SK-N-SH treated with all-trans-retinoic acid at 6 μM for 48 hours (cell line): ENCODE measurements at regions not wholly inside any gene's neighbourhood (a gene's known extent, or its start where the extent isn't known, plus 50 kb on each side); places are given as distances from the start of the nearest gene placed in this dataset.

ENCODE experiments used
- TF ChIP-seq, protein P1 (sequence below): fragments of 250-450 bp; sonication (Bioruptor Pico); IDR thresholded peaks from 2 replicates; pipeline ENCODE4 v1.5.1; 2020; ENCODE audit warnings: low read depth, mild to moderate bottlenecking, moderate library complexity
- TF ChIP-seq, protein P2 (sequence below): fragments of 250-450 bp; sonication (Bioruptor Pico); IDR thresholded peaks from 2 replicates; pipeline ENCODE4 v1.5.1; 2021; ENCODE audit warnings: mild to moderate bottlenecking, moderate library complexity

DNA sequence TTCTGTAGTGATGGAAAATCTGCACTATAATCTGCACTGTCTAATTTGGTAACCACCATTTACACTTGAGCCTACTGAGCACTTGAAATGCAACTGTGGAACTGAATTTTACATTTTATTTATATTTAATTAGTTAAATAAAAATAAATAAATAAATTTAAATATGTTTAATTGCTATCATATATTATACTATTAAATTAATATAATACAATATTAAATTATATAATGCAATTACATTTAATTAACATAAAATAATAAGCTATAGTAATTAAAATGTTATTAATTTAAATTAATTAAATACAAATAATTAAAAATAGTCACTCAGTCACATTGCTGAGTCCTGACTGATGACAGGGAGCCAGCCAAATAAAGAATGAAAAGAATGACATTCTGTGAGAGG lies 170.2 kb upstream of the F9 start:
- TF ChIP-seq, protein P1, sequence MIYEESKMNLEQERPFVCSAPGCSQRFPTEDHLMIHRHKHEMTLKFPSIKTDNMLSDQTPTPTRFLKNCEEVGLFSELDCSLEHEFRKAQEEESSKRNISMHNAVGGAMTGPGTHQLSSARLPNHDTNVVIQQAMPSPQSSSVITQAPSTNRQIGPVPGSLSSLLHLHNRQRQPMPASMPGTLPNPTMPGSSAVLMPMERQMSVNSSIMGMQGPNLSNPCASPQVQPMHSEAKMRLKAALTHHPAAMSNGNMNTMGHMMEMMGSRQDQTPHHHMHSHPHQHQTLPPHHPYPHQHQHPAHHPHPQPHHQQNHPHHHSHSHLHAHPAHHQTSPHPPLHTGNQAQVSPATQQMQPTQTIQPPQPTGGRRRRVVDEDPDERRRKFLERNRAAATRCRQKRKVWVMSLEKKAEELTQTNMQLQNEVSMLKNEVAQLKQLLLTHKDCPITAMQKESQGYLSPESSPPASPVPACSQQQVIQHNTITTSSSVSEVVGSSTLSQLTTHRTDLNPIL (CRISPR knock-in tag): no peak
- TF ChIP-seq, protein P2, sequence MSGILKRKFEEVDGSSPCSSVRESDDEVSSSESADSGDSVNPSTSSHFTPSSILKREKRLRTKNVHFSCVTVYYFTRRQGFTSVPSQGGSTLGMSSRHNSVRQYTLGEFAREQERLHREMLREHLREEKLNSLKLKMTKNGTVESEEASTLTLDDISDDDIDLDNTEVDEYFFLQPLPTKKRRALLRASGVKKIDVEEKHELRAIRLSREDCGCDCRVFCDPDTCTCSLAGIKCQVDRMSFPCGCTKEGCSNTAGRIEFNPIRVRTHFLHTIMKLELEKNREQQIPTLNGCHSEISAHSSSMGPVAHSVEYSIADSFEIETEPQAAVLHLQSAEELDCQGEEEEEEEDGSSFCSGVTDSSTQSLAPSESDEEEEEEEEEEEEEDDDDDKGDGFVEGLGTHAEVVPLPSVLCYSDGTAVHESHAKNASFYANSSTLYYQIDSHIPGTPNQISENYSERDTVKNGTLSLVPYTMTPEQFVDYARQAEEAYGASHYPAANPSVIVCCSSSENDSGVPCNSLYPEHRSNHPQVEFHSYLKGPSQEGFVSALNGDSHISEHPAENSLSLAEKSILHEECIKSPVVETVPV (CRISPR knock-in tag): no peak
